Bronchial epithelial cell (primary cell): ENCODE measurements at regions not wholly inside any gene's neighbourhood (a gene's known extent, or its start where the extent isn't known, plus 50 kb on each side); places are given as distances from the start of the nearest gene placed in this dataset.
A peak's percentile ranks its signal among the peaks of the same experiment; 100 is the strongest.

Experiments
- DNase-seq: peaks from one replicate; pipeline ENCODE4 v3.0.0-alpha.2; 2010; ENCODE audit warnings: low read depth
- FAIRE-seq: peaks from 2 replicates; lab custom pipeline; 2011; peaks lifted over from hg19 to GRCh38; lab: Jason Lieb, UNC
- H3K27me3 ChIP-seq: 2 replicates; pipeline ENCODE4 v1.5.1; 2011; ENCODE audit warnings: low read length; ENCODE audit not compliant: control insufficient read depth, insufficient read depth
- H3K36me3 ChIP-seq: 2 replicates; pipeline ENCODE4 v1.5.1; 2011; ENCODE audit warnings: low read length; ENCODE audit not compliant: control insufficient read depth, insufficient read depth
- H3K4me3 ChIP-seq: 2 replicates; pipeline ENCODE4 v1.5.1; 2011; ENCODE audit warnings: mild to moderate bottlenecking, low read depth, low read length, control low read depth
- TF ChIP-seq, protein P1 (sequence below): IDR thresholded peaks from 2 replicates; pipeline ENCODE4 v1.5.1; 2011; ENCODE audit warnings: mild to moderate bottlenecking, moderate library complexity, low read length, control low read depth, inconsistent platforms; ENCODE audit not compliant: insufficient read depth, severe bottlenecking

DNA sequence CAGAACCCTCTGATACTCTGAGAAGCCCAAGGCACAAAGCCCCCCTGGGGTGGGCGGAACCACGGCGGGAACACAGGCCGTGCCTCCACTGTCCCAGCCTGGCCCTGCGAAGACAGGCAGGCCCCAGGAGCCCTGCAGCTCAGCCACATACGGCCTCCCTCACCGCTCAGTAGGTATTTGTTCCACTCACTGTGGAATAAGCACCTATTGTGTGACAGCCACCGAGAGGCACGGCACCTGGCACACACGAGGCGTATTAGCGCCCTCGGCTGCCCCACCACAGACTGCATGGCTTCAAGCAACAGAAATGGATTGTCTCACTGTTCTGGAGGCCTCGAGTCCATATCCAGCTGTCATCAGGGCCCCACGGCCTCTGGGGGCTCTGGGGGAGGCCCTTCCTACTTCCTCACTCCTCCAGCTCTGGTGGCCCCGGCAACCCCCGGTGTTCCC lies 66.3 kb downstream of the NCOR2 start:
- Histone ChIP-seq H3K36me3 (peaks cover 3% of the 10 kb centered on the region), H3K27me3 (no peaks in the 10 kb centered on the region), H3K4me3 (no peak overlapping the region)
- FAIRE-seq (no peak), DNase-seq (no peak)
- TF ChIP-seq, protein P1, sequence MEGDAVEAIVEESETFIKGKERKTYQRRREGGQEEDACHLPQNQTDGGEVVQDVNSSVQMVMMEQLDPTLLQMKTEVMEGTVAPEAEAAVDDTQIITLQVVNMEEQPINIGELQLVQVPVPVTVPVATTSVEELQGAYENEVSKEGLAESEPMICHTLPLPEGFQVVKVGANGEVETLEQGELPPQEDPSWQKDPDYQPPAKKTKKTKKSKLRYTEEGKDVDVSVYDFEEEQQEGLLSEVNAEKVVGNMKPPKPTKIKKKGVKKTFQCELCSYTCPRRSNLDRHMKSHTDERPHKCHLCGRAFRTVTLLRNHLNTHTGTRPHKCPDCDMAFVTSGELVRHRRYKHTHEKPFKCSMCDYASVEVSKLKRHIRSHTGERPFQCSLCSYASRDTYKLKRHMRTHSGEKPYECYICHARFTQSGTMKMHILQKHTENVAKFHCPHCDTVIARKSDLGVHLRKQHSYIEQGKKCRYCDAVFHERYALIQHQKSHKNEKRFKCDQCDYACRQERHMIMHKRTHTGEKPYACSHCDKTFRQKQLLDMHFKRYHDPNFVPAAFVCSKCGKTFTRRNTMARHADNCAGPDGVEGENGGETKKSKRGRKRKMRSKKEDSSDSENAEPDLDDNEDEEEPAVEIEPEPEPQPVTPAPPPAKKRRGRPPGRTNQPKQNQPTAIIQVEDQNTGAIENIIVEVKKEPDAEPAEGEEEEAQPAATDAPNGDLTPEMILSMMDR, result no peak

- H3K27me3 ChIP-seq, result no peaks in the 10 kb centered on the region
- FAIRE-seq (no peak), DNase-seq (no peak)
- H3K4me3 ChIP-seq, result no peak overlapping the region
- TF ChIP-seq, protein P1, result no peak
- H3K36me3 ChIP-seq, result peaks cover 10% of the 10 kb centered on the region
These were observed 67.5 kb downstream of the NCOR2 start for GRCh38 chr12:124499898-124500244.

GRCh38 chr12:124499190-124499753 lies 68.1 kb downstream of the NCOR2 start:
- Histone ChIP-seq H3K27me3 (no peaks in the 10 kb centered on the region), H3K36me3 (peaks cover 13% of the 10 kb centered on the region), H3K4me3 (no peak overlapping the region)
- FAIRE-seq (no peak), DNase-seq (no peak)
- TF ChIP-seq, protein P1, result peak; percentile 9

- no peaks in the 10 kb centered on the region for H3K27me3 ChIP-seq
- FAIRE-seq, result peak; percentile 64
- H3K4me3 ChIP-seq, result no peak overlapping the region
- TF ChIP-seq, protein P1, result no peak
- H3K36me3 ChIP-seq, result peaks cover 15% of the 10 kb centered on the region
- DNase-seq, result peak; percentile 16
These were observed 68.9 kb downstream of the NCOR2 start for GRCh38 chr12:124498275-124499189.

- TF ChIP-seq, protein P1, result no peak
- FAIRE-seq (no peak), DNase-seq (peak; percentile 74)
- Histone ChIP-seq H3K36me3 (peaks cover 13% of the 10 kb centered on the region), H3K27me3 (no peaks in the 10 kb centered on the region), H3K4me3 (no peak overlapping the region)
These were observed 69.8 kb downstream of the NCOR2 start for GRCh38 chr12:124497658-124498057.
